ENCODE measurements at regions not wholly inside any gene's neighbourhood (a gene's known extent, or its start where the extent isn't known, plus 50 kb on each side); places are given as distances from the start of the nearest gene placed in this dataset.
"Not testable (repeated sequence)": the region's sequence is repeated elsewhere in the genome, so short reads cannot be mapped to it uniquely, and the experiment has no call there.

DNA sequence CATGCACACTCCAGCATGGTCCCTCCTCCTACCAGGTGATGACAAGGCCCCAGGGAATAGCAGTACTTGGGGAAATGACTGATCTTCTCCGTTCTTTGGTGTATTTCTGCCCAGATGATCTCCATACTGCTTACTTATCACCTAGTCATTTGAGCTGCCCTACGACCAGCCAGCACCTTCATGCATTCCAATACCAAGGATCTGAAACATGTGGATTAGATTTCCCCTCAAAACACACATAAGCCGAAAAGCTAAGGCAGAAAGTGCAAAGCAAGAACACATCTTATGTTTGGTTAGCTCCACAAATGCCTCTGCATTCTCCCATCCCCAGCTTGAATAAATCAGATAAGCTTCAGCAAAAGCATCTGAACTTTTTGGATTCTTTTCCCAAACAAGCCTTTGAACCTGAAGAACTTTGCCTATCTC lies 64.8 kb upstream of the BCL6 start:
- Histone ChIP-seq H3K9me3 (ENCODE audit: control insufficient read depth, insufficient read depth, low read length) (no peaks in the 10 kb centered on the region), H3K9ac (ENCODE audit: low read depth, low read length) (no peak overlapping the region), H3K4me1 (ENCODE audit: insufficient read depth, low read length) (peaks cover 7% of the 10 kb centered on the region; the same call in 1 of the 2 replicates), H3K36me3 (ENCODE audit: insufficient read depth, low read length) (no peaks in the 10 kb centered on the region)

- Histone ChIP-seq H3K36me3 (ENCODE audit: insufficient read depth, low read length) (no peaks in the 10 kb centered on the region), H3K4me1 (ENCODE audit: insufficient read depth, low read length) (peaks cover 7% of the 10 kb centered on the region; the same call in 1 of the 2 replicates), H3K9me3 (ENCODE audit: control insufficient read depth, insufficient read depth, low read length) (no peaks in the 10 kb centered on the region), H3K9ac (ENCODE audit: low read depth, low read length) (no peak overlapping the region)
Measured at GRCh38 chr3:187811585-187812250, 66.5 kb upstream of the BCL6 start.

DNA sequence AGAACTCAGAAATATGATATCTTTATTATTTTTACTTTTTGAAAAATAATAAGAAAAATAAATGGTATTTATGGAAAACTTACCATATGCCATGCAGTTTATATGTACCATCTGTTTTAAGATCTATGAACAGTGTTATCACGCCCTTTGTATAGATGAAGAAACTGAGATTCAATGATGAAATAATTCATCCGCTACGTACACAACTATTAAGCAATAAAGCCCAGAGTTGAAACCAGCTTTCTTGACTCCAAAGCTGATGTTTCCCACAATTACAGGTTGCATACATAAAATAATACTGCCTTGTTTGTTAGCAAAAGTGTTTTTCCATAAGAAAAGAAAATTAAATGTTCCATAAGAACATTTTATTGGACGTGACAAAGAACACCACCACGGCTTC lies 67.2 kb upstream of the BCL6 start:
- Histone ChIP-seq H3K4me1 (ENCODE audit: insufficient read depth, low read length) (peaks cover 7% of the 10 kb centered on the region; the same call in 1 of the 2 replicates), H3K9me3 (ENCODE audit: control insufficient read depth, insufficient read depth, low read length) (no peaks in the 10 kb centered on the region; the same call in 1 of the 2 replicates), H3K9ac (ENCODE audit: low read depth, low read length) (no peak overlapping the region), H3K36me3 (ENCODE audit: insufficient read depth, low read length) (no peaks in the 10 kb centered on the region)

DNA sequence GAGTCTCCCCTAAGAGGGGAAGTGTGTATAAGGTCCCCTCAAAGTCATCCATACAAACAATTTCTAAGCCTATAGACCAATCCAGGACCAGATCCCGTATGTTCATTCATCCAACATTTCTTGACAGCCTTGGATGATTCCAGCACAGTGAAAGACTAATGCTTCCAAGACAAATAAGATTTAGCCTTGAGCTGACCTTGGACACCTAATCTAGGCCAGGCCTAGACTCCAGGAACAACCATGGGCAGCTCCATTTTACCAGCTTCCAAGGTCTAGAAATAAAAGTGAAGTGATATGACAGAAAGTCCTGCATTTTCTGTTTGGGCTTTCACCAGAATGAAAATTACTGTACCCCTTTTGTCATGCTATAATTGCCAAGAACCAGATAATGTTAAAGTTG lies 67.9 kb upstream of the BCL6 start:
- H3K4me1 ChIP-seq (ENCODE audit: insufficient read depth, low read length): peaks cover 7% of the 10 kb centered on the region; the same call in 1 of the 2 replicates
- no peaks in the 10 kb centered on the region; the same call in 1 of the 2 replicates for H3K9me3 ChIP-seq (ENCODE audit: control insufficient read depth, insufficient read depth, low read length)
- H3K9ac ChIP-seq (ENCODE audit: low read depth, low read length): no peak overlapping the region
- no peaks in the 10 kb centered on the region for H3K36me3 ChIP-seq (ENCODE audit: insufficient read depth, low read length)

DNA sequence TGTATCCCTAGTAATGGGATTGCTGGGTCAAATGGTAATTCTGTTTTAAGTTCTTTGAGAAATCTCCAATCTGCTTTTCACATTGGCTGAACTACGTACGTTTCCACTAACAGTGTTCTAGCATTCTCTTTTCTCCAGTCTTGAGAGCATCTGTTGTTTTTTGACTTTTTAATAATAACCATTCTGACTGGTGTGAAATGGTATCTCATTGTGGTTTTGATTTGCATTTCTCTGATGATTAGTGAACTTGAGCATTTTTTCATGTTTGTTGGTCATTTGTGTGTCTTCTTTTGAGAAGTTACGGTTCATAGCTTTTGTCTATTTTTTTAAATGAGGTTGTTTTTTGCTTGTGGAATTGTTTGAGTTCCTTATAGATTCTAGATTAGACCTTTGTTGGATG lies 72.5 kb upstream of the BCL6 start:
- not testable (repeated sequence) for H3K36me3 ChIP-seq (ENCODE audit: insufficient read depth, low read length); H3K4me1 ChIP-seq (ENCODE audit: insufficient read depth, low read length); H3K9me3 ChIP-seq (ENCODE audit: control insufficient read depth, insufficient read depth, low read length); H3K9ac ChIP-seq (ENCODE audit: low read depth, low read length)

GRCh38 chr3:187821616-187822317 lies 76.5 kb upstream of the BCL6 start:
- Histone ChIP-seq H3K36me3 (ENCODE audit: insufficient read depth, low read length) (no peaks in the 10 kb centered on the region), H3K9me3 (ENCODE audit: control insufficient read depth, insufficient read depth, low read length) (no peaks in the 10 kb centered on the region; the same call in 1 of the 2 replicates), H3K9ac (ENCODE audit: low read depth, low read length) (no peak overlapping the region), H3K4me1 (ENCODE audit: insufficient read depth, low read length) (no peaks in the 10 kb centered on the region)

- no peak overlapping the region for H3K9ac ChIP-seq (ENCODE audit: low read depth, low read length)
- H3K9me3 ChIP-seq (ENCODE audit: control insufficient read depth, insufficient read depth, low read length): no peaks in the 10 kb centered on the region; the same call in 1 of the 2 replicates
- H3K4me1 ChIP-seq (ENCODE audit: insufficient read depth, low read length): no peaks in the 10 kb centered on the region
- no peaks in the 10 kb centered on the region for H3K36me3 ChIP-seq (ENCODE audit: insufficient read depth, low read length)
Measured at GRCh38 chr3:187822402-187822801, 77.1 kb upstream of the BCL6 start.

- Histone ChIP-seq H3K9me3 (ENCODE audit: control insufficient read depth, insufficient read depth, low read length) (no peaks in the 10 kb centered on the region), H3K36me3 (ENCODE audit: insufficient read depth, low read length) (no peaks in the 10 kb centered on the region; the same call in 1 of the 2 replicates), H3K9ac (ENCODE audit: low read depth, low read length) (no peak overlapping the region), H3K4me1 (ENCODE audit: insufficient read depth, low read length) (no peaks in the 10 kb centered on the region)
Measured at GRCh38 chr3:187823746-187824145, 78.5 kb upstream of the BCL6 start.

- no peaks in the 10 kb centered on the region for H3K4me1 ChIP-seq (ENCODE audit: insufficient read depth, low read length)
- no peak overlapping the region for H3K9ac ChIP-seq (ENCODE audit: low read depth, low read length)
- H3K36me3 ChIP-seq (ENCODE audit: insufficient read depth, low read length): no peaks in the 10 kb centered on the region; the same call in 1 of the 2 replicates
- H3K9me3 ChIP-seq (ENCODE audit: control insufficient read depth, insufficient read depth, low read length): no peaks in the 10 kb centered on the region
Measured at GRCh38 chr3:187827723-187828122, 82.5 kb upstream of the BCL6 start.

- Histone ChIP-seq H3K9ac (ENCODE audit: low read depth, low read length) (no peak overlapping the region), H3K4me1 (ENCODE audit: insufficient read depth, low read length) (no peaks in the 10 kb centered on the region), H3K9me3 (ENCODE audit: control insufficient read depth, insufficient read depth, low read length) (no peaks in the 10 kb centered on the region), H3K36me3 (ENCODE audit: insufficient read depth, low read length) (no peaks in the 10 kb centered on the region; the same call in 1 of the 2 replicates)
Measured at GRCh38 chr3:187828579-187829452, 83.5 kb upstream of the BCL6 start.

GRCh38 chr3:187830181-187830580 lies 84.9 kb upstream of the BCL6 start:
- H3K9me3 ChIP-seq (ENCODE audit: control insufficient read depth, insufficient read depth, low read length): no peaks in the 10 kb centered on the region
- H3K36me3 ChIP-seq (ENCODE audit: insufficient read depth, low read length): no peaks in the 10 kb centered on the region; the same call in 1 of the 2 replicates
- H3K4me1 ChIP-seq (ENCODE audit: insufficient read depth, low read length): no peaks in the 10 kb centered on the region
- no peak overlapping the region for H3K9ac ChIP-seq (ENCODE audit: low read depth, low read length)

GRCh38 chr3:187831125-187832051 lies 86.1 kb upstream of the BCL6 start:
- Histone ChIP-seq H3K9me3 (ENCODE audit: control insufficient read depth, insufficient read depth, low read length) (no peaks in the 10 kb centered on the region), H3K4me1 (ENCODE audit: insufficient read depth, low read length) (no peaks in the 10 kb centered on the region), H3K36me3 (ENCODE audit: insufficient read depth, low read length) (peaks cover 2% of the 10 kb centered on the region), H3K9ac (ENCODE audit: low read depth, low read length) (no peak overlapping the region)

DNA sequence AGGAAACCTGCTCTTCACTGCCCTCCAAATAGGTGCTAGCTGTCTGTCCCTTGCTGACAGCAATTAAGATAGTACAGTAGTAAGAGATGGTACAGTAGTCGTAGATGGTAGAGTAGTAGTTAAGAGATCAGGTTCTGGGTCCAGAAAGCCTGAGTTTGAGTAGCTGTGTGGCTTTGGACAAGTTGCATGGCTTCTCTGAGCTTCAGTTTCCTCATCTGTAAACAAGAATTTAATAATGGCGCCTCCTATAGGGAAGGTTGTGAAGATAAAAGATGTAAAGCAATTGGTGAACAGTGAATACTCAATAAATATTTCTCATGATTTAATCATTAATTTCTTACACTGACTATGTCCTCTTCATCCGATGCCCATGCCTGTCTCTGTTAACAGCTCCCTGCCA lies 86.9 kb upstream of the BCL6 start:
- Histone ChIP-seq H3K9me3 (ENCODE audit: control insufficient read depth, insufficient read depth, low read length) (no peaks in the 10 kb centered on the region), H3K36me3 (ENCODE audit: insufficient read depth, low read length) (peaks cover 2% of the 10 kb centered on the region), H3K9ac (ENCODE audit: low read depth, low read length) (no peak overlapping the region), H3K4me1 (ENCODE audit: insufficient read depth, low read length) (no peaks in the 10 kb centered on the region)

Data from ES-I3 (cell line).